LNCAP (cell line): ENCODE measurements at regions not wholly inside any gene's neighbourhood (a gene's known extent, or its start where the extent isn't known, plus 50 kb on each side); places are given as distances from the start of the nearest gene placed in this dataset.

Experiments used
- TF ChIP-seq, protein P1 (sequence below): fragments of 450-650 bp; IDR thresholded peaks from 2 replicates; pipeline ENCODE4 v1.5.1; 2017; ENCODE audit warnings: mild to moderate bottlenecking

GRCh38 chr17:70484496-70484895 is 315.2 kb downstream of the KCNJ2 start:
- TF ChIP-seq, protein P1, sequence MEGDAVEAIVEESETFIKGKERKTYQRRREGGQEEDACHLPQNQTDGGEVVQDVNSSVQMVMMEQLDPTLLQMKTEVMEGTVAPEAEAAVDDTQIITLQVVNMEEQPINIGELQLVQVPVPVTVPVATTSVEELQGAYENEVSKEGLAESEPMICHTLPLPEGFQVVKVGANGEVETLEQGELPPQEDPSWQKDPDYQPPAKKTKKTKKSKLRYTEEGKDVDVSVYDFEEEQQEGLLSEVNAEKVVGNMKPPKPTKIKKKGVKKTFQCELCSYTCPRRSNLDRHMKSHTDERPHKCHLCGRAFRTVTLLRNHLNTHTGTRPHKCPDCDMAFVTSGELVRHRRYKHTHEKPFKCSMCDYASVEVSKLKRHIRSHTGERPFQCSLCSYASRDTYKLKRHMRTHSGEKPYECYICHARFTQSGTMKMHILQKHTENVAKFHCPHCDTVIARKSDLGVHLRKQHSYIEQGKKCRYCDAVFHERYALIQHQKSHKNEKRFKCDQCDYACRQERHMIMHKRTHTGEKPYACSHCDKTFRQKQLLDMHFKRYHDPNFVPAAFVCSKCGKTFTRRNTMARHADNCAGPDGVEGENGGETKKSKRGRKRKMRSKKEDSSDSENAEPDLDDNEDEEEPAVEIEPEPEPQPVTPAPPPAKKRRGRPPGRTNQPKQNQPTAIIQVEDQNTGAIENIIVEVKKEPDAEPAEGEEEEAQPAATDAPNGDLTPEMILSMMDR = no peak

DNA sequence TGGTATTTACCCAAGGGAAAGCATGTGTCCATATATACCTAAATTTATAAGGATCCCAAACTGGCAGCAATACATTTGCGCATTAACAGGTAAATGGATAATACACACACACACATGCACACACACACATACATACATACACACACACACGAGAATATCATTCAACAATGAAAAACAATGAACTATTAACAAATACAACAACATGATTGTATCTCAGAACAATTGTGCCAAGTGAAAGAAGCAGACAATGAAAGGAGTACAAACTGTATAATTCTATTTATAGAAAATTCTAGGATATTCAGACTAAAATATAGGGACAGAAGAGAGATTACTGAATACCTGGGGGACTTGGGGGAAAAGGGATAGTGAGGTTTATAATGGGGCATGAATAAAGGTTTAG is 323.0 kb downstream of the KCNJ2 start:
- TF ChIP-seq, protein P1 = no peak

DNA sequence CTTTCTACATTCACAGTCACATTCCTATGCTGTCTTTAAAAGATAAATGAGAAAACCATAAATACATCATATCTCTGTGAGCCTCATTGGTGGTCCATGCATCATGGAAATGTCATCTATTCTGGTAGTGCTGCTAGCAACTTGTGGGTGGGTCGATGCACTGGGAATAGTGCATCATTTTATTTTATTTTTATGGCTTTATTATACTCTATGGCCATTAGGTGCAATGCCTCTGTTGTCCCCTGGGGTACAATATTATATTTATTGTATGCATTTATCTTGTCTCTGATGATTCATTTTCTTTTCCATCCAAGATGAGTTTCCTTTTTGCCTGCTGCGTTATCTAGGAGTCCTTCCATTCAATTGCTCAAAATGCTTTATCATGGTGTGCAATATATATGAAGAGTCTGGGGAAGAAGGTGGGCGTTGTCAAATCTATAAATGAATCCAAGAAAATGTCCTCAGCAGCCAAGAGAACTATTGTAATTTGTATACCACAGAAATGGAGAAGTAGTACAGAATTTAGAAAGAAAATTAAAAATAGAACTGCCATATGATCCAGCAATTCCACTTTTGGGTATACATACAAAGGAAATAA is 324.0 kb downstream of the KCNJ2 start:
- TF ChIP-seq, protein P1 = no peak

DNA sequence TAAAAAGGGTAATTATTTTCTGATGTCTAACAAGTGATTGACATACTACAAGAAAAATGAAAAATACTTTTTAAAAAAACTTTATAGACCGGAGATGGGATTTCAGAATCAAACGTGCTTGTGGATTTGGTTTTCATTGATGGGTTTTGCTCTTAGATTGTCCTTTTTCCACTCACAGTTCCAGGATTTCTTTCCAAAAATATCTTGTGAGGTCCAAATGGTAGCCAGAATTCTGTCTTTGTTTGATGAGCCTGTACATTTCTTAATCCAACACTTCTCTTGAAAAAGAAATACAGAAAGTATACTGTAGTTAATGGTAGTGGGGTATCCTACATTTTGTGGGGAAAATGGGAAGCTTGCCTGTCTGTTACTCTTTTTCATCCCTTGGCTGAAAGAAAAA is 329.3 kb downstream of the KCNJ2 start:
- TF ChIP-seq, protein P1 = no peak

DNA sequence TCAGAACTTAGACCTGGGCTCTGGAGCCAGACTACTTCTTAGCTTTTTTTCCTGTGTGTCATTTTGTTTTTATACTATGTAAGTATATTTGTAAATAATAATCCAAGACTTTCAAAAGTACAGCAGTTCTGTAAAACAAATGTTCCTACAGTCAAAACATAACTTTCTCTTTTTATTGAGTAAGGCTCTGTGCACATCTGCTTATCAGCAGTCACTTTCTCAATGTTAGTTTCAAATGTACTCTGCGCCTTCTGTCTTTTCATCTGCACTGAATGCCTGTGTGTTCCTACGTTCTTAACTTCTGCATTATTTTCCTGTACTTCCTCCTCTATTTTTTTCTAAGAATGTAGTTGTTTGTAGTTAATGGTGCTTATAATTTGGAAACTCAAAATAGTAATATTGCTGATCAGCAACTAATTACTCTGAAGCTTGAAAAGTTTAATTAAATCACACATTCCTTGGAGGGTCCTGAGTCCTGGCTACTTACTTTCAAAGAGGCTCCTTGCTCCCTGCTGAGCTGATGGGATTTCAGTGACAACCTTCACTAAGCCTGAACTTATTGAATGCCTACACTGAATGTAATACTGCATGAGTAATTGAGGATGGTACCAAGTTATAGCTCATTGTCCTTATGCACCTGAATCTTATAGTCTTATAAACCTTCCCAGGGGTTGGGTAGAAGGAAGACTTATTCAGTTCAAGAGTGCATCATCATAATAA is 329.9 kb downstream of the KCNJ2 start:
- TF ChIP-seq, protein P1 = no peak

DNA sequence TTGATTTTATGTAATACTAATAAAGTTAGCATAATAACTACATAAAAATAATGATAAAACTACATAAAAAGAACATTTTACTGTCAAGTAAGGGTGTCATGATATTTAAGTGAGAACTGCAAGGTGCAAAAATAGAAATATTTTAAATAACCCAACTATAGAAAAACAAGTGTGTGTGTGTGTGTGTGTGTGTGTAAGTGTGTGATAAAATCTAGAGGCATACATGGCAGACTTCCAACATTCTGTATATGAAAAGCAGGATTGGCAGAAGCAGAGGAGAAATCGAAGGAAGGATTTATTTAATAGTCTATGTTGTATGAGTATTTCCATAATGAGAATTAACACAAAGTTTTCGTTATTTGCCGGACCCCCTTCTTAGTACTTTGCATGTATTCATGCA is 334.1 kb downstream of the KCNJ2 start:
- TF ChIP-seq, protein P1 = no peak

DNA sequence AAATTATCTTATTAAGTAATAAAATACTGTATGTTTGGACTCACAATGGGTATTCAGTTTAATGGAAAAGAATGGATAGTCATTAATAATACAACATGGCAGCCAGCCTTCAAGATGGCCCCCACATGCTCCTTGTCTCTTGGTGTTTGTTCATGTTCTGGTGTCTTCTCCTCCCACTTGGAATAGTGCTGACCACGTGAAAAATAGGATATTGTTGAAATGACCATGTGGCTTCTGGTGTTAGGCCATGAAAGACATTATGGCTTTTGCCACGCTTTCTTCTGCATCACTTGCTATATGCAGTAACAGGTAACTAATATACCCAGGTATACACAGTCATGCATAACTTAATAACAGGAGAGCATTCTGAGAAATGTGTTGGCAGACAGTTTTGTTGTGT is 341.0 kb downstream of the KCNJ2 start:
- TF ChIP-seq, protein P1 = no peak
